Thoracic aorta (tissue), 2 donors: ENCODE measurements at regions not wholly inside any gene's neighbourhood (a gene's known extent, or its start where the extent isn't known, plus 50 kb on each side); places are given as distances from the start of the nearest gene placed in this dataset.
"Not testable (repeated sequence)": the region's sequence is repeated elsewhere in the genome, so short reads cannot be mapped to it uniquely, and the experiment has no call there.

Experiments used
- ATAC-seq: fragments of 150-250 bp; one replicate; pipeline ENCODE4 v1.8.0; 2017; ENCODE audit warnings: low read depth; ENCODE audit not compliant: insufficient number of reproducible peaks, low FRiP score
- DNase-seq: peaks from one replicate; pipeline ENCODE4 v3.0.0-alpha.2; 2020; ENCODE audit warnings: low spot score
- H3K27ac ChIP-seq, 2 donors: fragments of 200-600 bp; sonication (generic); 1 replicate in 1 of 2; 2 replicates in 1 of 2; pipeline ENCODE4 v1.5.1; 2016; ENCODE audit warnings: mild to moderate bottlenecking in 2 of 2, moderate library complexity in 2 of 2
- H3K27me3 ChIP-seq: fragments of 200-600 bp; sonication (generic); replicated peaks from 2 replicates; pipeline ENCODE4 v1.6.0; 2016; ENCODE audit warnings: mild to moderate bottlenecking; ENCODE audit not compliant: insufficient read depth
- H3K36me3 ChIP-seq: fragments of 200-600 bp; sonication (generic); one replicate; pipeline ENCODE4 v1.5.1; 2016
- H3K4me1 ChIP-seq, 2 donors: fragments of 200-600 bp; sonication (generic); 1 replicate in 1 of 2; 2 replicates in 1 of 2; pipeline versions ENCODE4 v1.5.1 to v1.6.0; 2016; ENCODE audit warnings: low read depth in 2 of 2, mild to moderate bottlenecking in 1 of 2; ENCODE audit not compliant: control insufficient read depth in 1 of 2
- H3K4me3 ChIP-seq: fragments of 200-600 bp; sonication (generic); 2 replicates; pipeline ENCODE4 v1.5.1; 2016; ENCODE audit warnings: mild to moderate bottlenecking
- H3K9me3 ChIP-seq: fragments of 200-600 bp; sonication (generic); 2 replicates; pipeline ENCODE4 v1.5.1; 2016
- CTCF ChIP-seq: fragments of 200-600 bp; sonication (generic); IDR thresholded peaks from one replicate; pipeline ENCODE4 v1.5.1; 2019; ENCODE audit warnings: antibody characterized with exemption

DNA sequence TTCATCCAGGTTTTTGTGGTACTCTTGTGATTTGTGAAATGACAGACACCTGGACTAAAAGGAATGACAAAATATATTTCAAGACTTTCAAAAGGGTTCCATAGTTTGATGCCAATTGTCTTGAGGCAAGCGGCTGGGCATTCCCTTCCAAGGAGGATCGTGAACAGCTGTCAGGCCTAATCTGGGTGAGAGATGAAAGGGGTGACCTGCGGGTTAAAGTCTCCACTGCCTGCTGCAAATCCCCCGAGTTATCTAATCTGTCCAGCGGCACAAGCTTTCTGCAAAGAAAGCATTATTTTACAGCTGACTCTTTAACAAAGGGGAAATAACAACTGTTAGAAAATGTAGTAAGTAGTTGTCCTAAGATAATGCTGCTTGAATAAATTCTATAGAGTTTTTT, 128.7 kb upstream of the MB21D2 start:
- TF ChIP-seq CTCF: no peak
- no peak for DNase-seq
- H3K27ac ChIP-seq: no peak overlapping the region
- no peaks in the 10 kb centered on the region for H3K27me3 ChIP-seq
- no peaks in the 10 kb centered on the region for H3K4me1 ChIP-seq
- no peaks in the 10 kb centered on the region for H3K36me3 ChIP-seq
- H3K4me3 ChIP-seq: no peak overlapping the region
- no peaks in the 10 kb centered on the region for H3K9me3 ChIP-seq
- ATAC-seq: no peak

GRCh38 chr3:193047461-193047860, 129.8 kb upstream of the MB21D2 start:
- not testable (repeated sequence) for H3K9me3 ChIP-seq, DNase-seq, H3K27ac ChIP-seq, H3K36me3 ChIP-seq, H3K4me1 ChIP-seq, H3K4me3 ChIP-seq, H3K27me3 ChIP-seq, ATAC-seq

DNA sequence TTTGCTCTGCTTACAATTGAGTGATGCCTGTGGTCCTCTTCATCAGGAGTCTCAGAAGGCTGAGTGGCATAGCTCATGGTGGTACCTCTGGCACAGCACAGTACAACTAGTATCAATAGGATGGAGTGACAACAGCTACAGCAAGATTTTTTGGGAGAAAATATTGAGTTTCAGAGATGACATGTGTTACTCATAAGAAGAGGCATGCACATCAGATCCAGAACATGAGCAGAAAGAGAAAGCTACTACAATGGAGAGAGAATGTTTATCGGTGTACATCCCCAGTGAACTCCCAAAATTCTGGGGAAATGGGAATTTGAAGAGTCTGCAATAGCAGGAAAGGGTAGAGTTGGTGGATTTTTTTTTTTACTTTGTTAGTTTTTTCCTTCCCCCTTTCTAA, 130.5 kb upstream of the MB21D2 start:
- no peak for ATAC-seq
- Histone ChIP-seq H3K9me3 (no peaks in the 10 kb centered on the region), H3K27me3 (no peaks in the 10 kb centered on the region), H3K4me1 (peaks cover 0 to 6% of the 10 kb centered on the region in 2 donors), H3K4me3 (no peak overlapping the region), H3K27ac (no peak overlapping the region), H3K36me3 (no peaks in the 10 kb centered on the region)
- TF ChIP-seq CTCF: no peak
- no peak for DNase-seq

DNA sequence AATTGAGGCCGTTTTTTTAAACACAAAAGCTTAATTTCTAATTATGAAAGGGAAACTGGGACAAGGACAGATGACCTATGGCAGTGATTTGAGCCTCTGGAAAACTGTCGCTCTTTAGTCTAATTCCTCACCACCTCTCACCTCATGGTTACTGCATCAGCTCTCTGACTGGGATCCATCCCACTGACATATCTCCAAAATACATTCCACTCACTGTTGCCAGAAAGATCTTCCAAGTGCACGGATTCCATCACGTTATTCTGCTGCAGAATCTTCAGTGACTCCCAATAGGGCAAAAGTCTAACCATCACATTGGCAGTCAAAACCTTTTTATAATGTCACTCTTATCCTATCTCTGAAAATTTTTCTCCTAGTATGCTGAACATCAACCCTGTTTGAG, 132.3 kb upstream of the MB21D2 start:
- no peak for ATAC-seq

DNA sequence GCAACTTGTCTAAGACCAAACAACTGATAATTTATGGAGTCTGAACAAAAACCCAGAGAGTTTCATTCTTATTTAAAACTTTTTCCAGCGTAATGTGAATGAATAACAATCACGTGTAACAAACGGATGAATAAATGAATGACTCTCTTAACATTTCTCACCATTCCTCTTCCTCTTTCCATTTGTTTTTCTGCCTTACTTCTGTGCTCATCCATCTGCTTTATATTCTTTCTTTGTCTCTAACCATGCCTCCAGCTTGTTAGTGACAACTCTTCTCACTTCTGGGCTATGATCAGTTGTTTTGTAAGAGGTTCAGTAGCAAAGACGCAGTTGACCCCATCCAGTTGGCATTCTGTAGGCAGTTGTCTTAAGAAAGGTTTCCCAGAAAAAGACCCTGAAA, 133.7 kb upstream of the MB21D2 start:
- Histone ChIP-seq H3K27ac (no peak overlapping the region), H3K4me3 (no peak overlapping the region), H3K4me1 (peaks cover 0 to 6% of the 10 kb centered on the region in 2 donors), H3K9me3 (no peaks in the 10 kb centered on the region), H3K36me3 (no peaks in the 10 kb centered on the region), H3K27me3 (no peaks in the 10 kb centered on the region)
- ATAC-seq (no peak), DNase-seq (no peak)
- no peak for TF ChIP-seq CTCF

More for the DNA sequence above, 132.3 kb upstream of the MB21D2 start:
- H3K4me1 ChIP-seq: peaks cover 0 to 6% of the 10 kb centered on the region in 2 donors
- H3K36me3 ChIP-seq: no peaks in the 10 kb centered on the region
- H3K27me3 ChIP-seq: no peaks in the 10 kb centered on the region
- no peak overlapping the region for H3K4me3 ChIP-seq
- H3K27ac ChIP-seq: no peak overlapping the region
- H3K9me3 ChIP-seq: no peaks in the 10 kb centered on the region
- no peak for DNase-seq
- no peak for TF ChIP-seq CTCF

- no peak for TF ChIP-seq CTCF
- ATAC-seq (peak; percentile 6), DNase-seq (no peak)
- H3K4me1 ChIP-seq: peaks cover 0 to 6% of the 10 kb centered on the region in 2 donors
- H3K27me3 ChIP-seq: no peaks in the 10 kb centered on the region
- no peak overlapping the region for H3K4me3 ChIP-seq
- no peak overlapping the region for H3K27ac ChIP-seq
- H3K36me3 ChIP-seq: no peaks in the 10 kb centered on the region
- no peaks in the 10 kb centered on the region for H3K9me3 ChIP-seq
These were observed 134.8 kb upstream of the MB21D2 start for GRCh38 chr3:193052354-193053045.
